Fibroblast of lung (primary cell): ENCODE measurements at regions not wholly inside any gene's neighbourhood (a gene's known extent, or its start where the extent isn't known, plus 50 kb on each side); places are given as distances from the start of the nearest gene placed in this dataset.

Experiments
- DNase-seq, 2 donors: peaks; one replicate each; pipeline versions ENCODE4 v3.0.0 to v3.0.0-alpha.2; 2010; ENCODE audit warnings: low read depth in 2 of 2
- H2AFZ ChIP-seq: 2 replicates; pipeline ENCODE4 v1.5.1; 2012; ENCODE audit warnings: low read length, control low read depth, inconsistent platforms
- H3K27ac ChIP-seq: 2 replicates; pipeline ENCODE4 v1.5.1; 2011; ENCODE audit warnings: low read length, control low read depth; ENCODE audit not compliant: insufficient read depth
- H3K27me3 ChIP-seq: 2 replicates; pipeline ENCODE4 v1.5.1; 2011; ENCODE audit warnings: mild to moderate bottlenecking, low read length; ENCODE audit not compliant: control insufficient read depth, insufficient read depth
- H3K36me3 ChIP-seq: 2 replicates; pipeline ENCODE4 v1.5.1; 2011; ENCODE audit warnings: low read length; ENCODE audit not compliant: control insufficient read depth, insufficient read depth
- H3K4me1 ChIP-seq: 2 replicates; pipeline ENCODE4 v1.5.1; 2011; ENCODE audit warnings: low read length; ENCODE audit not compliant: control insufficient read depth, insufficient read depth; ENCODE audit errors: extremely low read depth
- H3K4me2 ChIP-seq: 2 replicates; pipeline ENCODE4 v1.5.1; 2011; ENCODE audit warnings: low read length, control low read depth; ENCODE audit not compliant: insufficient read depth; ENCODE audit errors: extremely low read depth
- H3K4me3 ChIP-seq, 4 experiments: fragments of 200-600 bp in 1 of 4; sonication (generic) in 1 of 4; replicated peaks in 1 of 4; 2 replicates each; pipeline ENCODE4 v1.5.1; 2011 to 2016; ENCODE audit warnings: low read length in 4 of 4, low read depth in 3 of 4, mild to moderate bottlenecking in 3 of 4, control low read depth in 2 of 4, inconsistent platforms in 1 of 4, mixed read lengths in 1 of 4; ENCODE audit not compliant: insufficient read depth in 1 of 4; ENCODE audit errors: control extremely low read depth in 1 of 4
- H3K79me2 ChIP-seq: 2 replicates; pipeline ENCODE4 v1.5.1; 2012; ENCODE audit warnings: mild to moderate bottlenecking, low read length, inconsistent platforms; ENCODE audit not compliant: control insufficient read depth, insufficient read depth
- H3K9ac ChIP-seq: 2 replicates; pipeline ENCODE4 v1.5.1; 2011; ENCODE audit warnings: mild to moderate bottlenecking, low read length, control low read depth; ENCODE audit not compliant: insufficient read depth
- H3K9me3 ChIP-seq: 2 replicates; pipeline ENCODE4 v1.5.1; 2012; ENCODE audit warnings: low read depth, low read length; ENCODE audit not compliant: control insufficient read depth, insufficient read depth
- H4K20me1 ChIP-seq: 2 replicates; pipeline ENCODE4 v1.5.1; 2011; ENCODE audit warnings: low read length; ENCODE audit not compliant: control insufficient read depth, insufficient read depth; ENCODE audit errors: extremely low read depth
- CTCF ChIP-seq, 2 donors: IDR thresholded peaks in 1 of 2; conservative IDR thresholded peaks in 1 of 2; 1 replicate in 1 of 2; 2 replicates in 1 of 2; pipeline ENCODE4 v1.5.1; 2011 to 2012; ENCODE audit warnings: low read length in 2 of 2, control low read depth in 1 of 2, inconsistent platforms in 1 of 2, low read depth in 1 of 2, mild to moderate bottlenecking in 1 of 2
- EZH2 ChIP-seq: IDR thresholded peaks from 2 replicates; pipeline ENCODE4 v1.5.1; 2012; ENCODE audit warnings: low read length, control low read depth, mild to moderate bottlenecking; ENCODE audit errors: missing control alignments

GRCh38 chr6:139636391-139636790, 261.9 kb upstream of the CITED2 start:
- no peaks in the 10 kb centered on the region for H3K4me1 ChIP-seq
- no peak overlapping the region for H3K27ac ChIP-seq
- H4K20me1 ChIP-seq: no peaks in the 10 kb centered on the region
- TF ChIP-seq CTCF (conservative IDR thresholded peaks at IDR 0.05 in 1 of 2, IDR thresholded peaks at IDR 0.05 in 1 of 2; ENCODE audit: low read depth in 1 of 2, low read length in 2 of 2) (no peak), EZH2 (no peak)
- H3K4me3 ChIP-seq: no peak overlapping the region
- no peaks in the 10 kb centered on the region for H3K9me3 ChIP-seq
- no peak for DNase-seq
- H3K36me3 ChIP-seq: no peaks in the 10 kb centered on the region
- no peaks in the 10 kb centered on the region for H3K27me3 ChIP-seq
- H2AFZ ChIP-seq: no peak overlapping the region
- H3K9ac ChIP-seq: no peak overlapping the region
- no peaks in the 10 kb centered on the region for H3K79me2 ChIP-seq
- H3K4me2 ChIP-seq: no peak overlapping the region

DNA sequence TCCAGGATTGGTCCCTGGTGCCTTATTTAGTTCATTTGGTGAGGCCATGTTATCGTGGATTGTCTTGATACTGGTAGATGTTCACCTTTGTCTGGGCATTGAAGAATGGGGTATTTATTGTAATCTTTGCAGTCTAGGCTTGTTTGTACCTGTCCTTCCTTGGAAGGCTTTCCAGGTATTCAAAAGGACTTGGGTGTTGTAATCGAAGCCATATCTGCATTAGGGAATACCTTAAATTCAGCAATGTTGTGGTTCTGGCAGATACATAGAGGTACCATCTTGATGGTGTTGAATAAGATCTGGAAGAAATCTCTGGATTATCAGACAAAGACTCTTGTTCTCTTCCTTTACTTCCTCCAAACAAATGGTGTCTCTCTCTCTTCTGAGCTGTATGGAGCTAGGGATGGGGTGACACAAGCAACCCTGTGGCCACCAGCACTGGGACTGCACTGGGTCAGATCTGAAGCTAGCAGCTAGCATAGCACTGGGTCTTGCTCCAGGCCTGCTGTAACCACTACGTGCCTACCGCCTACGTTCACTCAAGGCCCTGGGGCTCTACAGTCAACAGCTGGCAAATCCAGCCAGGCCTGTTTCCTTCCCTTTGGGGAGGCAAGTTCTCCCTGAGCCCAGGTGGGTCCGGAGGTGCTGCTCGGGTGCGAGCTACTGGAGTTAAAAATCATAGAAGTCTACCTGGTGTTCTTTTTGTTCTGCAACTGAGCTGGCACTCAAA, 261.1 kb upstream of the CITED2 start:
- DNase-seq: no peak
- Histone ChIP-seq H3K9ac (no peak overlapping the region), H3K36me3 (no peaks in the 10 kb centered on the region), H3K79me2 (no peaks in the 10 kb centered on the region), H2AFZ (no peak overlapping the region), H3K4me2 (no peak overlapping the region), H4K20me1 (no peaks in the 10 kb centered on the region), H3K4me3 (no peak overlapping the region), H3K4me1 (no peaks in the 10 kb centered on the region), H3K9me3 (no peaks in the 10 kb centered on the region), H3K27me3 (no peaks in the 10 kb centered on the region), H3K27ac (no peak overlapping the region)
- no peak for TF ChIP-seq EZH2

- Histone ChIP-seq H2AFZ (no peak overlapping the region), H3K9me3 (no peaks in the 10 kb centered on the region), H3K4me2 (no peak overlapping the region), H3K36me3 (no peaks in the 10 kb centered on the region), H4K20me1 (no peaks in the 10 kb centered on the region), H3K27me3 (no peaks in the 10 kb centered on the region), H3K27ac (no peak overlapping the region), H3K9ac (no peak overlapping the region), H3K79me2 (no peaks in the 10 kb centered on the region), H3K4me1 (no peaks in the 10 kb centered on the region), H3K4me3 (no peak overlapping the region)
- no peak for DNase-seq
- TF ChIP-seq CTCF (conservative IDR thresholded peaks at IDR 0.05 in 1 of 2, IDR thresholded peaks at IDR 0.05 in 1 of 2; ENCODE audit: low read depth in 1 of 2, low read length in 2 of 2) (no peak), EZH2 (no peak)
These were observed 258.4 kb upstream of the CITED2 start for GRCh38 chr6:139632840-139633239.
